ENCODE measurements at regions not wholly inside any gene's neighbourhood (a gene's known extent, or its start where the extent isn't known, plus 50 kb on each side); places are given as distances from the start of the nearest gene placed in this dataset.

GRCh38 chr2:228261546-228261945, 80.1 kb upstream of the SPHKAP start:
- no peak for TF ChIP-seq CTCF (IDR thresholded peaks at IDR 0.05)
- TF ChIP-seq POLR2A (IDR thresholded peaks at IDR 0.05) = no peak

All from vagina (tissue), 2 donors.